Heart left ventricle (tissue), 16 donors: ENCODE measurements at regions not wholly inside any gene's neighbourhood (a gene's known extent, or its start where the extent isn't known, plus 50 kb on each side); places are given as distances from the start of the nearest gene placed in this dataset.

Experiments
- ATAC-seq, 4 donors: fragments of 200-7000 bp; cut with Tn5 transposase; one replicate each; pipeline ENCODE4 v1.9.1; 2020 to 2022; ENCODE audit warnings: moderate library complexity in 4 of 4, mild to moderate bottlenecking in 3 of 4, moderate number of reproducible peaks in 1 of 4
- DNase-seq, 5 donors: peaks; one replicate each; pipeline ENCODE4 v3.0.0-alpha.2; 2020
- H3K27ac ChIP-seq, 12 donors: fragments of 200-600 bp; sonication (generic) in 4 of 12; one replicate each; pipeline versions ENCODE4 v1.5.0 to v1.8.0; 2016 to 2022; ENCODE audit warnings: mild to moderate bottlenecking in 2 of 12
- H3K27me3 ChIP-seq, 9 donors: fragments of 200-600 bp; sonication (generic) in 2 of 9; one replicate each; pipeline versions ENCODE4 v1.5.1 to v1.8.0; 2016 to 2022; ENCODE audit warnings: mild to moderate bottlenecking in 3 of 9
- H3K36me3 ChIP-seq, 9 donors: fragments of 200-600 bp; sonication (generic) in 2 of 9; one replicate each; pipeline versions ENCODE4 v1.5.0 to v1.8.0; 2018 to 2022; ENCODE audit warnings: mild to moderate bottlenecking in 2 of 9
- H3K4me1 ChIP-seq, 12 donors: fragments of 200-600 bp; sonication (generic) in 4 of 12; one replicate each; pipeline versions ENCODE4 v1.5.0 to v1.8.0; 2016 to 2022; ENCODE audit warnings: mild to moderate bottlenecking in 3 of 12
- H3K4me3 ChIP-seq, 12 donors: fragments of 200-600 bp; sonication (generic) in 4 of 12; one replicate each; pipeline versions ENCODE4 v1.5.0 to v1.8.0; 2017 to 2022; ENCODE audit warnings: mild to moderate bottlenecking in 9 of 12, moderate library complexity in 4 of 12
- H3K9me3 ChIP-seq, 12 donors: fragments of 200-600 bp; sonication (generic) in 4 of 12; one replicate each; pipeline versions ENCODE4 v1.5.0 to v1.8.0; 2016 to 2022; ENCODE audit warnings: mild to moderate bottlenecking in 1 of 12
- CTCF ChIP-seq, 12 donors: fragments of 200-600 bp; sonication (generic) in 4 of 12; IDR thresholded peaks; one replicate each; pipeline versions ENCODE4 v1.5.0 to v1.8.0; 2018 to 2022; ENCODE audit warnings: antibody characterized with exemption in 12 of 12, mild to moderate bottlenecking in 5 of 12
- POLR2A ChIP-seq, 2 donors: fragments of 450-650 bp; IDR thresholded peaks; one replicate each; pipeline ENCODE4 v1.6.1; 2017; ENCODE audit warnings: antibody characterized with exemption in 2 of 2, mild to moderate bottlenecking in 2 of 2, moderate library complexity in 2 of 2
- WGBS, 4 donors: extraction: QIAGEN DNeasy Blood & Tissue Kit in 2 of 4; methylation state at CpG; one replicate each; pipeline versions ENCODE4 v1.1.5 to v1.1.7; 2013 to 2018; 5-methylcytosine and 5-hydroxymethylcytosine counted together
- intact Hi-C, 10 donors: fragments of 100-400 bp; cut with DNase I; formaldehyde crosslinking; loops; one replicate each; pipeline versions ENCODE4 v1.11.1 to v1.14.2; 2022
- donor health status: ischemic (EF 13 %, LVEDD 7.1; RV severe dilation, severe dysfunction).
- donor health status: healthy with polysubstance abuse.
- donor health status: DM: no; HTN: yes; CAD: no.
- donor health status: DM: no; HTN: no; CAD: no.
- donor health status: ischemic (EF 25% LVEDD 6.9; RV normal size, moderate dysfunction).
- donor health status: ischemic (EF 25% LVEDD 5.7; RV mildly dilated, moderate dysfunction).
- donor health status: healthy.
- donor health status: DM: yes; HTN: yes; CAD: no.
- donor health status: ischemic (EF 35%, LVEDD 5.7; RV mildly dilated, moderate dysfunction).
- donor health status: nonischemic (EF 11% LVEDD 7.7; RV severe dilation, severe dysfunction).
- donor health status: DM: yes; HTN: yes; CAD: no.
- donor health status: PGD.
- donor health status: ischemic (EF 29% LVEDD 5.4; RV normal size, mild dysfunction).
- donor health status: nonischemic (EF 23%, LVEDD 6.1; RV moderate dilation, normal function).

- H3K4me1 ChIP-seq = no peaks in the 10 kb centered on the region
- no peaks in the 10 kb centered on the region for H3K27me3 ChIP-seq
- no peak overlapping the region for H3K27ac ChIP-seq
- intact Hi-C loops = no loop called here
- ATAC-seq (no peak), DNase-seq (no peak)
- 37 to 65% (median 48%) methylated on average over 1 of the region's 1 CpG for WGBS, 4 donors
- H3K9me3 ChIP-seq = peaks cover 0 to 13% (median 0%) of the 10 kb centered on the region in 12 donors
- no peaks in the 10 kb centered on the region for H3K36me3 ChIP-seq
- H3K4me3 ChIP-seq = no peak overlapping the region
- TF ChIP-seq POLR2A (IDR thresholded peaks at IDR 0.05) (no peak), CTCF (IDR thresholded peaks at IDR 0.05) (no peak)
Measured at GRCh38 chr13:81388400-81388799, 1047.5 kb upstream of the SPRY2 start.

- H3K4me1 ChIP-seq = no peaks in the 10 kb centered on the region
- intact Hi-C loops = no loop called here
- H3K27me3 ChIP-seq = no peaks in the 10 kb centered on the region
- WGBS, 4 donors = 67 to 76% (median 72%) methylated on average over 5 of the region's 5 CpGs
- peaks cover 0 to 13% (median 0%) of the 10 kb centered on the region in 12 donors for H3K9me3 ChIP-seq
- no peak overlapping the region for H3K27ac ChIP-seq
- no peaks in the 10 kb centered on the region for H3K36me3 ChIP-seq
- H3K4me3 ChIP-seq = no peak overlapping the region
- ATAC-seq (no peak), DNase-seq (no peak)
- no peak for TF ChIP-seq POLR2A (IDR thresholded peaks at IDR 0.05)
- no peak for TF ChIP-seq CTCF (IDR thresholded peaks at IDR 0.05)
Measured at GRCh38 chr13:81383444-81383843, 1042.5 kb upstream of the SPRY2 start.

- no peak for ATAC-seq
- Histone ChIP-seq H3K4me1 (no peaks in the 10 kb centered on the region), H3K4me3 (no peak overlapping the region), H3K27ac (no peak overlapping the region), H3K9me3 (peaks cover 0 to 13% (median 0%) of the 10 kb centered on the region in 12 donors), H3K36me3 (no peaks in the 10 kb centered on the region), H3K27me3 (no peaks in the 10 kb centered on the region)
- DNase-seq = no peak
- WGBS, 4 donors = 76 to 81% (median 77%) methylated on average over 1 of the region's 1 CpG
- TF ChIP-seq CTCF (IDR thresholded peaks at IDR 0.05) = no peak
- TF ChIP-seq POLR2A (IDR thresholded peaks at IDR 0.05) = no peak
- intact Hi-C loops = no loop called here
Measured at GRCh38 chr13:81382246-81382645, 1041.3 kb upstream of the SPRY2 start.

- Histone ChIP-seq H3K27me3 (no peaks in the 10 kb centered on the region), H3K27ac (no peak overlapping the region), H3K9me3 (peaks cover 0 to 13% (median 0%) of the 10 kb centered on the region in 12 donors), H3K4me1 (no peaks in the 10 kb centered on the region), H3K36me3 (no peaks in the 10 kb centered on the region), H3K4me3 (no peak overlapping the region)
- WGBS, 4 donors = 65 to 77% (median 72%) methylated on average over 1 of the region's 1 CpG
- intact Hi-C loops = no loop called here
- no peak for ATAC-seq
- DNase-seq = no peak
- TF ChIP-seq CTCF (IDR thresholded peaks at IDR 0.05) = no peak
- TF ChIP-seq POLR2A (IDR thresholded peaks at IDR 0.05) = no peak
Measured at GRCh38 chr13:81381560-81381959, 1040.6 kb upstream of the SPRY2 start.
